WTC11 (cell line): ENCODE measurements at regions not wholly inside any gene's neighbourhood (a gene's known extent, or its start where the extent isn't known, plus 50 kb on each side); places are given as distances from the start of the nearest gene placed in this dataset.

Experiments used
- ATAC-seq: fragments of 200-7000 bp; cut with Tn5 transposase; 2 replicates; pipeline ENCODE4 v1.10.0; 2021; ENCODE audit warnings: mild to moderate bottlenecking, moderate library complexity
- CTCF ChIA-PET: fragments of 300-600 bp; sonication (Branson Sonifier 250); formaldehyde crosslinking; loops from one replicate; lab custom pipeline; 2021; ENCODE audit warnings: antibody characterized with exemption; lab: Charles Lee
- POLR2A ChIA-PET: fragments of 350-600 bp; sonication (Branson Sonifier 250); formaldehyde crosslinking; loops from one replicate; lab custom pipeline; 2021; ENCODE audit warnings: antibody characterized with exemption; lab: Charles Lee
- DNase-seq: peaks from one replicate; pipeline ENCODE4 v3.0.0; 2021; ENCODE audit warnings: low spot score
- H3K27ac Mint-ChIP-seq: 2 replicates; pipeline ENCODE4 v1.8.0; 2021; ENCODE audit warnings: mixed read lengths
- H3K27me3 Mint-ChIP-seq: 2 replicates; pipeline ENCODE4 v1.8.0; 2021; ENCODE audit warnings: low read depth, mild to moderate bottlenecking, moderate library complexity, mixed read lengths
- H3K36me3 Mint-ChIP-seq: 2 replicates; pipeline ENCODE4 v1.8.0; 2021; ENCODE audit warnings: mixed read lengths
- H3K4me1 Mint-ChIP-seq: 2 replicates; pipeline ENCODE4 v1.8.0; 2022; ENCODE audit warnings: mixed read lengths
- H3K4me3 Mint-ChIP-seq: 2 replicates; pipeline ENCODE4 v1.8.0; 2021; ENCODE audit warnings: mild to moderate bottlenecking, moderate library complexity, mixed read lengths
- H3K9me3 Mint-ChIP-seq: 2 replicates; pipeline ENCODE4 v1.8.0; 2021; ENCODE audit warnings: mixed read lengths
- CREB1 ChIP-seq: sonication (generic); formaldehyde crosslinking; IDR thresholded peaks from 2 replicates; pipeline ENCODE4 v1.8.0; 2023; ENCODE audit warnings: mild to moderate bottlenecking, missing genetic modification reagents
- CREM ChIP-seq: sonication (generic); formaldehyde crosslinking; IDR thresholded peaks from 2 replicates; pipeline ENCODE4 v1.8.1; 2022; ENCODE audit warnings: mild to moderate bottlenecking, missing genetic modification reagents, moderate library complexity
- CTCF ChIP-seq: fragments of 200-600 bp; IDR thresholded peaks from 2 replicates; pipeline ENCODE4 v1.8.0; 2022; ENCODE audit warnings: antibody characterized with exemption
- E2F4 ChIP-seq: sonication (generic); formaldehyde crosslinking; IDR thresholded peaks from 2 replicates; pipeline ENCODE4 v1.8.1; 2022; ENCODE audit warnings: low read depth, mild to moderate bottlenecking, moderate library complexity, missing genetic modification reagents, borderline replicate concordance
- E2F5 ChIP-seq: sonication (generic); formaldehyde crosslinking; IDR thresholded peaks from 2 replicates; pipeline ENCODE4 v1.8.1; 2022; ENCODE audit warnings: mild to moderate bottlenecking, moderate library complexity, missing genetic modification reagents
- ETV6 ChIP-seq: sonication (generic); formaldehyde crosslinking; IDR thresholded peaks from 2 replicates; pipeline ENCODE4 v1.8.1; 2022; ENCODE audit warnings: mild to moderate bottlenecking, missing genetic modification reagents
- FOXJ3 ChIP-seq: sonication (generic); formaldehyde crosslinking; IDR thresholded peaks from 2 replicates; pipeline ENCODE4 v1.9.0; 2021; ENCODE audit warnings: missing genetic modification reagents, mild to moderate bottlenecking, borderline replicate concordance
- FOXP1 ChIP-seq: sonication (generic); formaldehyde crosslinking; IDR thresholded peaks from 2 replicates; pipeline ENCODE4 v1.8.0; 2022; ENCODE audit warnings: missing genetic modification reagents, mild to moderate bottlenecking, moderate library complexity, borderline replicate concordance
- IRF2 ChIP-seq: sonication (generic); formaldehyde crosslinking; IDR thresholded peaks from 2 replicates; pipeline ENCODE4 v1.8.0; 2022; ENCODE audit warnings: low read depth, missing genetic modification reagents, borderline replicate concordance
- KAT7 ChIP-seq: sonication (generic); formaldehyde crosslinking; IDR thresholded peaks from 2 replicates; pipeline ENCODE4 v1.8.1; 2023; ENCODE audit warnings: missing genetic modification reagents, mild to moderate bottlenecking, borderline replicate concordance
- NFATC4 ChIP-seq: fragments of 250-450 bp; sonication (Bioruptor Pico); IDR thresholded peaks from 2 replicates; pipeline ENCODE4 v1.9.0; 2021; ENCODE audit warnings: mild to moderate bottlenecking
- NFYB ChIP-seq: sonication (generic); formaldehyde crosslinking; conservative IDR thresholded peaks from 2 replicates; pipeline ENCODE4 v1.8.0; 2022; ENCODE audit warnings: low read depth, missing genetic modification reagents
- NR3C1 ChIP-seq: sonication (generic); formaldehyde crosslinking; conservative IDR thresholded peaks from 2 replicates; pipeline ENCODE4 v1.8.1; 2023; ENCODE audit warnings: low read depth, mild to moderate bottlenecking, missing genetic modification reagents
- OVOL2 ChIP-seq: fragments of 250-450 bp; sonication (Bioruptor Pico); IDR thresholded peaks from 2 replicates; pipeline ENCODE4 v1.9.0; 2021; ENCODE audit warnings: mild to moderate bottlenecking, borderline replicate concordance
- RELA ChIP-seq: sonication (generic); formaldehyde crosslinking; IDR thresholded peaks from 2 replicates; pipeline ENCODE4 v1.8.1; 2022; ENCODE audit warnings: missing genetic modification reagents, mild to moderate bottlenecking, borderline replicate concordance
- RORB ChIP-seq: fragments of 250-450 bp; sonication (Bioruptor Pico); IDR thresholded peaks from 2 replicates; pipeline ENCODE4 v1.9.0; 2021; ENCODE audit warnings: mild to moderate bottlenecking
- TEAD4 ChIP-seq: sonication (generic); formaldehyde crosslinking; IDR thresholded peaks from 2 replicates; pipeline ENCODE4 v1.8.0; 2022; ENCODE audit warnings: mild to moderate bottlenecking, missing genetic modification reagents
- TP53 ChIP-seq: sonication (generic); formaldehyde crosslinking; IDR thresholded peaks from 2 replicates; pipeline ENCODE4 v1.8.1; 2023; ENCODE audit warnings: mild to moderate bottlenecking, missing genetic modification reagents
- ZBTB21 ChIP-seq: sonication (generic); formaldehyde crosslinking; IDR thresholded peaks from 2 replicates; pipeline ENCODE4 v1.8.1; 2023; ENCODE audit warnings: mild to moderate bottlenecking, missing genetic modification reagents, borderline replicate concordance
- ZNF121 ChIP-seq: sonication (generic); formaldehyde crosslinking; IDR thresholded peaks from 2 replicates; pipeline ENCODE4 v1.8.0; 2023; ENCODE audit warnings: missing genetic modification reagents
- ZNF219 ChIP-seq: sonication (generic); formaldehyde crosslinking; IDR thresholded peaks from 2 replicates; pipeline ENCODE4 v1.8.0; 2023; ENCODE audit warnings: missing genetic modification reagents, mild to moderate bottlenecking, borderline replicate concordance
- ZNF281 ChIP-seq: sonication (generic); formaldehyde crosslinking; IDR thresholded peaks from 2 replicates; pipeline ENCODE4 v1.8.0; 2023; ENCODE audit warnings: mild to moderate bottlenecking, missing genetic modification reagents
- ZNF671 ChIP-seq: fragments of 250-450 bp; sonication (Bioruptor Pico); IDR thresholded peaks from 2 replicates; pipeline ENCODE4 v1.8.0; 2021; ENCODE audit warnings: mild to moderate bottlenecking
- ZSCAN18 ChIP-seq: fragments of 250-450 bp; sonication (Bioruptor Pico); IDR thresholded peaks from 2 replicates; pipeline ENCODE4 v2.1.2; 2022; ENCODE audit warnings: mild to moderate bottlenecking, moderate library complexity

GRCh38 chr14:31994391-31995033, 82.6 kb upstream of the ARHGAP5 start (continued):
- TF ChIP-seq CTCF (no peak), ZNF121 (CRISPR knock-in tag) (no peak), E2F5 (CRISPR knock-in tag) (no peak), CREB1 (CRISPR knock-in tag) (no peak), NR3C1 (CRISPR knock-in tag) (no peak)
- TF ChIP-seq, all 79 proteins: peak for 0

GRCh38 chr14:32003585-32003984, 73.5 kb upstream of the ARHGAP5 start:
- peak; percentile 83 for ATAC-seq
- no peak overlapping the region for H3K4me3 Mint-ChIP-seq
- H3K27ac Mint-ChIP-seq: no peak overlapping the region
- peaks cover 6% of the 10 kb centered on the region for H3K27me3 Mint-ChIP-seq
- H3K36me3 Mint-ChIP-seq: no peaks in the 10 kb centered on the region
- no peak for DNase-seq
- H3K9me3 Mint-ChIP-seq: peaks cover 8% of the 10 kb centered on the region; the same call in 1 of the 2 replicates
- TF ChIP-seq ZSCAN18 (CRISPR knock-in tag): 0 out of 2 replicates have a peak, but pooled peaks have one; percentile 30
- TF ChIP-seq NR3C1 (CRISPR knock-in tag): no peak
- TF ChIP-seq RORB: no peak
- no peak for TF ChIP-seq ZNF219 (CRISPR knock-in tag)
- H3K4me1 Mint-ChIP-seq: peaks cover 20% of the 10 kb centered on the region
- ChIA-PET POLR2A (no interaction called here), CTCF (interaction anchor here (0.8 kb wide), 1 partner anchor 77 kb away, joined by 3 read pairs; no protein-coding TSS in a partner anchor)

GRCh38 chr14:32004300-32004699, 72.8 kb upstream of the ARHGAP5 start:
- TF ChIP-seq FOXJ3 (CRISPR knock-in tag) (no peak), KAT7 (CRISPR knock-in tag) (no peak), OVOL2 (CRISPR knock-in tag) (no peak), TEAD4 (no peak), NFATC4 (CRISPR knock-in tag) (no peak), ZNF281 (CRISPR knock-in tag) (no peak), ZBTB21 (CRISPR knock-in tag) (no peak), FOXP1 (CRISPR knock-in tag) (no peak), RELA (no peak), ETV6 (no peak), IRF2 (CRISPR knock-in tag) (no peak), NFYB (CRISPR knock-in tag) (no peak), ZNF671 (CRISPR knock-in tag) (no peak), E2F4 (CRISPR knock-in tag) (no peak), ZSCAN18 (CRISPR knock-in tag) (no peak), CREM (CRISPR knock-in tag) (no peak), TP53 (CRISPR knock-in tag) (no peak)
- ATAC-seq (no peak), DNase-seq (no peak)
- POLR2A ChIA-PET: no interaction called here
- H3K4me3 Mint-ChIP-seq: no peak overlapping the region
- H3K9me3 Mint-ChIP-seq: peaks cover 8% of the 10 kb centered on the region; the same call in 1 of the 2 replicates
- H3K27me3 Mint-ChIP-seq: peaks cover 10% of the 10 kb centered on the region
- H3K36me3 Mint-ChIP-seq: no peaks in the 10 kb centered on the region
- H3K27ac Mint-ChIP-seq: no peak overlapping the region
- H3K4me1 Mint-ChIP-seq: peaks cover 20% of the 10 kb centered on the region
- CTCF ChIA-PET: no interaction called here
